ENCODE measurements at regions not wholly inside any gene's neighbourhood (a gene's known extent, or its start where the extent isn't known, plus 50 kb on each side); places are given as distances from the start of the nearest gene placed in this dataset.

DNA sequence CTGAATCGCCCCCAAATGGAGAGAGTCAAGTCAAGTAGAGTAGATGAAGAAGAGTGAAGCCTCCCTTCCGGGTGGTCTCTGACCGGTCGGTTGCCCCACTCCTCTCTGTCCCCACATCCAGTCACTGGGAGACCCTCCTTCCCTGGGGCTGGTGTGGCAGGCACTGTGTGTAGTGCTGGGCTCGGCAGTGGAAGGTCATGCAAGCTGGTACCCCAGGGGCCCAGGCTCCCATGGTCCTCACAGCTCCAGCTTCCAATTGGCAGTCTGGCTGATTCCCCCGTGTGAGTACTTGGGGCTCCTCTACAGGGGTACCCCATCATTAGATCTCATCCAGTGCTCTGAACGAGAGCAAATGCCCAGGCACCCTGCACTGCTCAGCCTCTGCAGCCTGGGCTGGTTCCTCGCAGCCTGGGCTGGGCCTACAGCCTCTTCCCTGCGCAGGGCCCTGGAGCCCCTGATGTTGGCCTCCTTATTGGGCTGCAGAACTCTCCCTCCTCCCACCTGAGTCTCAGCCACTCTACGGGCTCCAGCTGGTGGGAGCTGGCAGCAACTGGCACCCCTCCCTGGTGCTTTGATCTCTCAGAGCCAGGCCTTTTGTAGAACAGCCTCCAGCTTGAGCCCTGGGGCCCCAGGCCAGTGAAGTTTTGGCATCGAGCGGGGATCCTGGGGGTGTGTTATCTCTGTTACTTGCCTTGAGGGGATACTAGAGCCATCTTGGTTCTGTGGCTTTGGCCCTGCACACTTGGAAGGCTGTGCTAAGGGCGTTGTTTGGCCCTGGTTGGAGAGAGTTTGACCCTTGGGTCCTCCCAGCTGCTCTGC, 187.8 kb upstream of the HDAC4 start (continued):
- TF ChIP-seq, protein P1, sequence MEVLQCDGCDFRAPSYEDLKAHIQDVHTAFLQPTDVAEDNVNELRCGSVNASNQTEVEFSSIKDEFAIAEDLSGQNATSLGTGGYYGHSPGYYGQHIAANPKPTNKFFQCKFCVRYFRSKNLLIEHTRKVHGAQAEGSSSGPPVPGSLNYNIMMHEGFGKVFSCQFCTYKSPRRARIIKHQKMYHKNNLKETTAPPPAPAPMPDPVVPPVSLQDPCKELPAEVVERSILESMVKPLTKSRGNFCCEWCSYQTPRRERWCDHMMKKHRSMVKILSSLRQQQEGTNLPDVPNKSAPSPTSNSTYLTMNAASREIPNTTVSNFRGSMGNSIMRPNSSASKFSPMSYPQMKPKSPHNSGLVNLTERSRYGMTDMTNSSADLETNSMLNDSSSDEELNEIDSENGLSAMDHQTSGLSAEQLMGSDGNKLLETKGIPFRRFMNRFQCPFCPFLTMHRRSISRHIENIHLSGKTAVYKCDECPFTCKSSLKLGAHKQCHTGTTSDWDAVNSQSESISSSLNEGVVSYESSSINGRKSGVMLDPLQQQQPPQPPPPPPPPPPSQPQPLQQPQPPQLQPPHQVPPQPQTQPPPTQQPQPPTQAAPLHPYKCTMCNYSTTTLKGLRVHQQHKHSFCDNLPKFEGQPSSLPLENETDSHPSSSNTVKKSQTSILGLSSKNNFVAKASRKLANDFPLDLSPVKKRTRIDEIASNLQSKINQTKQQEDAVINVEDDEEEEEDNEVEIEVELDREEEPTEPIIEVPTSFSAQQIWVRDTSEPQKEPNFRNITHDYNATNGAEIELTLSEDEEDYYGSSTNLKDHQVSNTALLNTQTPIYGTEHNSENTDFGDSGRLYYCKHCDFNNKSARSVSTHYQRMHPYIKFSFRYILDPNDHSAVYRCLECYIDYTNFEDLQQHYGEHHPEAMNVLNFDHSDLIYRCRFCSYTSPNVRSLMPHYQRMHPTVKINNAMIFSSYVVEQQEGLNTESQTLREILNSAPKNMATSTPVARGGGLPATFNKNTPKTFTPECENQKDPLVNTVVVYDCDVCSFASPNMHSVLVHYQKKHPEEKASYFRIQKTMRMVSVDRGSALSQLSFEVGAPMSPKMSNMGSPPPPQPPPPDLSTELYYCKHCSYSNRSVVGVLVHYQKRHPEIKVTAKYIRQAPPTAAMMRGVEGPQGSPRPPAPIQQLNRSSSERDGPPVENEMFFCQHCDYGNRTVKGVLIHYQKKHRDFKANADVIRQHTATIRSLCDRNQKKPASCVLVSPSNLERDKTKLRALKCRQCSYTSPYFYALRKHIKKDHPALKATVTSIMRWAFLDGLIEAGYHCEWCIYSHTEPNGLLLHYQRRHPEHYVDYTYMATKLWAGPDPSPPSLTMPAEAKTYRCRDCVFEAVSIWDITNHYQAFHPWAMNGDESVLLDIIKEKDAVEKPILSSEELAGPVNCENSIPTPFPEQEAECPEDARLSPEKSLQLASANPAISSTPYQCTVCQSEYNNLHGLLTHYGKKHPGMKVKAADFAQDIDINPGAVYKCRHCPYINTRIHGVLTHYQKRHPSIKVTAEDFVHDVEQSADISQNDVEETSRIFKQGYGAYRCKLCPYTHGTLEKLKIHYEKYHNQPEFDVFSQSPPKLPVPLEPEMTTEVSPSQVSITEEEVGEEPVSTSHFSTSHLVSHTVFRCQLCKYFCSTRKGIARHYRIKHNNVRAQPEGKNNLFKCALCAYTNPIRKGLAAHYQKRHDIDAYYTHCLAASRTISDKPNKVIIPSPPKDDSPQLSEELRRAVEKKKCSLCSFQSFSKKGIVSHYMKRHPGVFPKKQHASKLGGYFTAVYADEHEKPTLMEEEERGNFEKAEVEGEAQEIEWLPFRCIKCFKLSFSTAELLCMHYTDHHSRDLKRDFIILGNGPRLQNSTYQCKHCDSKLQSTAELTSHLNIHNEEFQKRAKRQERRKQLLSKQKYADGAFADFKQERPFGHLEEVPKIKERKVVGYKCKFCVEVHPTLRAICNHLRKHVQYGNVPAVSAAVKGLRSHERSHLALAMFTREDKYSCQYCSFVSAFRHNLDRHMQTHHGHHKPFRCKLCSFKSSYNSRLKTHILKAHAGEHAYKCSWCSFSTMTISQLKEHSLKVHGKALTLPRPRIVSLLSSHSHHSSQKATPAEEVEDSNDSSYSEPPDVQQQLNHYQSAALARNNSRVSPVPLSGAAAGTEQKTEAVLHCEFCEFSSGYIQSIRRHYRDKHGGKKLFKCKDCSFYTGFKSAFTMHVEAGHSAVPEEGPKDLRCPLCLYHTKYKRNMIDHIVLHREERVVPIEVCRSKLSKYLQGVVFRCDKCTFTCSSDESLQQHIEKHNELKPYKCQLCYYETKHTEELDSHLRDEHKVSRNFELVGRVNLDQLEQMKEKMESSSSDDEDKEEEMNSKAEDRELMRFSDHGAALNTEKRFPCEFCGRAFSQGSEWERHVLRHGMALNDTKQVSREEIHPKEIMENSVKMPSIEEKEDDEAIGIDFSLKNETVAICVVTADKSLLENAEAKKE (CRISPR knock-in tag; IDR thresholded peaks at IDR 0.05): no peak
- TF ChIP-seq JUNB (IDR thresholded peaks at IDR 0.05; ENCODE audit: unreplicated experiment): no peak

DNA sequence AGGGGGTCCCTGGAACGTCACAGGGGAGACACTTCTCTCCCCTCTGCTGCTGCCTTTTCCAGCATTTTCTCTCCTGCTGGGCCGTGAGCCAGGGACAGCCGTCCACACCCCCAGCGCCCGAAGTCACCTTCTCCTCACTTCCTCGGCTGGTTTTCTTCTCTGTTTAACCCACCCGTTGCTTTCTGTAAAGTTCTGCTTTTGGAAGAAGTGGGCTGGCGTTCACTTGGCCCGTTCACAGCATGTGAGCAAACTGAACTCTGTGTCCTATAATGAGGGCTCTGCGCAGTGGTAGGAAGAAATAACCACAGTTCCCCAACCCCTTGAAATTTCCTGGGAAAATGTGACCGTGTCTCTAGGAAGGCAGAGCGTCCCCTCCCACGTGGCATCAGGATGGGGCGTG, 187.0 kb upstream of the HDAC4 start:
- Mint-ChIP-seq H3K9me3 (peaks cover 21% of the 10 kb centered on the region), H3K27ac (no peak overlapping the region), H3K4me3 (no peak overlapping the region), H3K27me3 (ENCODE audit: insufficient read depth, low read depth, poor library complexity) (peaks cover 2% of the 10 kb centered on the region), H3K4me1 (peaks cover 9% of the 10 kb centered on the region; the same call in 2 of the 3 replicates), H3K36me3 (ENCODE audit: low read depth) (peaks cover 11% of the 10 kb centered on the region)
- Histone ChIP-seq H3K4me3 (no peak overlapping the region), H3K36me3 (ENCODE audit: insufficient read depth) (no peaks in the 10 kb centered on the region), H3K79me2 (replicated peaks; ENCODE audit: insufficient read depth) (no peaks in the 10 kb centered on the region), H3K27ac (ENCODE audit: low read depth) (no peak overlapping the region), H4K20me1 (replicated peaks; ENCODE audit: insufficient read depth) (no peaks in the 10 kb centered on the region), H3K27me3 (ENCODE audit: insufficient read depth) (no peaks in the 10 kb centered on the region), H3K9me2 (ENCODE audit: insufficient read depth) (no peaks in the 10 kb centered on the region), H2AFZ (no peak overlapping the region), H3F3A (replicated peaks; ENCODE audit: low read depth) (no peaks in the 10 kb centered on the region), H3K4me2 (no peak overlapping the region), H3K4me1 (ENCODE audit: insufficient read depth) (no peaks in the 10 kb centered on the region)
- ATAC-seq (no peak), DNase-seq (ENCODE audit: low spot score) (no peak)
- no peak for TF ChIP-seq NANOG (IDR thresholded peaks at IDR 0.05; ENCODE audit: borderline replicate concordance)
- TF ChIP-seq, protein P2, sequence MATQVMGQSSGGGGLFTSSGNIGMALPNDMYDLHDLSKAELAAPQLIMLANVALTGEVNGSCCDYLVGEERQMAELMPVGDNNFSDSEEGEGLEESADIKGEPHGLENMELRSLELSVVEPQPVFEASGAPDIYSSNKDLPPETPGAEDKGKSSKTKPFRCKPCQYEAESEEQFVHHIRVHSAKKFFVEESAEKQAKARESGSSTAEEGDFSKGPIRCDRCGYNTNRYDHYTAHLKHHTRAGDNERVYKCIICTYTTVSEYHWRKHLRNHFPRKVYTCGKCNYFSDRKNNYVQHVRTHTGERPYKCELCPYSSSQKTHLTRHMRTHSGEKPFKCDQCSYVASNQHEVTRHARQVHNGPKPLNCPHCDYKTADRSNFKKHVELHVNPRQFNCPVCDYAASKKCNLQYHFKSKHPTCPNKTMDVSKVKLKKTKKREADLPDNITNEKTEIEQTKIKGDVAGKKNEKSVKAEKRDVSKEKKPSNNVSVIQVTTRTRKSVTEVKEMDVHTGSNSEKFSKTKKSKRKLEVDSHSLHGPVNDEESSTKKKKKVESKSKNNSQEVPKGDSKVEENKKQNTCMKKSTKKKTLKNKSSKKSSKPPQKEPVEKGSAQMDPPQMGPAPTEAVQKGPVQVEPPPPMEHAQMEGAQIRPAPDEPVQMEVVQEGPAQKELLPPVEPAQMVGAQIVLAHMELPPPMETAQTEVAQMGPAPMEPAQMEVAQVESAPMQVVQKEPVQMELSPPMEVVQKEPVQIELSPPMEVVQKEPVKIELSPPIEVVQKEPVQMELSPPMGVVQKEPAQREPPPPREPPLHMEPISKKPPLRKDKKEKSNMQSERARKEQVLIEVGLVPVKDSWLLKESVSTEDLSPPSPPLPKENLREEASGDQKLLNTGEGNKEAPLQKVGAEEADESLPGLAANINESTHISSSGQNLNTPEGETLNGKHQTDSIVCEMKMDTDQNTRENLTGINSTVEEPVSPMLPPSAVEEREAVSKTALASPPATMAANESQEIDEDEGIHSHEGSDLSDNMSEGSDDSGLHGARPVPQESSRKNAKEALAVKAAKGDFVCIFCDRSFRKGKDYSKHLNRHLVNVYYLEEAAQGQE (IDR thresholded peaks at IDR 0.05; ENCODE audit: unreplicated experiment): no peak
- TF ChIP-seq CREB1 (CRISPR knock-in tag; IDR thresholded peaks at IDR 0.05; ENCODE audit: low read depth): no peak
